GM12875 (cell line): ENCODE measurements at regions not wholly inside any gene's neighbourhood (a gene's known extent, or its start where the extent isn't known, plus 50 kb on each side); places are given as distances from the start of the nearest gene placed in this dataset.

Source experiments
- H3K4me3 ChIP-seq: one replicate; pipeline ENCODE4 v1.5.1; 2011; ENCODE audit warnings: low read depth, low read length, control low read depth
- TF ChIP-seq, protein P1 (sequence below): IDR thresholded peaks from 2 replicates; pipeline ENCODE4 v1.5.1; 2011; ENCODE audit warnings: low read depth, mild to moderate bottlenecking, control low read depth, inconsistent platforms, low read length, moderate library complexity, borderline replicate concordance; ENCODE audit not compliant: insufficient read depth

DNA sequence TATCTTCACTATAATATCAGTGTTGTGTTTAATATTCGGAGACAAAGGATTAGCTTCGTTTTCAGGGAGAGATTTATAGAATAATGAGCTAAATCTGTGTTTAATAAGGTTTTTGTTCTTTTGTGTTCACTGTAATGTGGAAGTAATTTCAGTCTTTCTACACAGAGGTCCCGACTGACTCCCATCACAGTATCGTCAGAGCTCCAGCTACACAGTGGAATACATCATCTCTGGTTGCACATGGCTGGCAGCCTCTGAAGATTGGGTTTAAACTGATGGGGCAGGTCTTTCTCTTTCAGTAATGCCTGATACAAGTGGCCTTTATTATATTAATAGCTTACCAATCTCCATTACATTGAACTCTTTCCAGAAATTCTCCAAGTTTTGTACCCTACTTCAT, 736.7 kb upstream of the RIOK2 start:
- TF ChIP-seq, protein P1, sequence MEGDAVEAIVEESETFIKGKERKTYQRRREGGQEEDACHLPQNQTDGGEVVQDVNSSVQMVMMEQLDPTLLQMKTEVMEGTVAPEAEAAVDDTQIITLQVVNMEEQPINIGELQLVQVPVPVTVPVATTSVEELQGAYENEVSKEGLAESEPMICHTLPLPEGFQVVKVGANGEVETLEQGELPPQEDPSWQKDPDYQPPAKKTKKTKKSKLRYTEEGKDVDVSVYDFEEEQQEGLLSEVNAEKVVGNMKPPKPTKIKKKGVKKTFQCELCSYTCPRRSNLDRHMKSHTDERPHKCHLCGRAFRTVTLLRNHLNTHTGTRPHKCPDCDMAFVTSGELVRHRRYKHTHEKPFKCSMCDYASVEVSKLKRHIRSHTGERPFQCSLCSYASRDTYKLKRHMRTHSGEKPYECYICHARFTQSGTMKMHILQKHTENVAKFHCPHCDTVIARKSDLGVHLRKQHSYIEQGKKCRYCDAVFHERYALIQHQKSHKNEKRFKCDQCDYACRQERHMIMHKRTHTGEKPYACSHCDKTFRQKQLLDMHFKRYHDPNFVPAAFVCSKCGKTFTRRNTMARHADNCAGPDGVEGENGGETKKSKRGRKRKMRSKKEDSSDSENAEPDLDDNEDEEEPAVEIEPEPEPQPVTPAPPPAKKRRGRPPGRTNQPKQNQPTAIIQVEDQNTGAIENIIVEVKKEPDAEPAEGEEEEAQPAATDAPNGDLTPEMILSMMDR, result no peak
- no peak overlapping the region for H3K4me3 ChIP-seq

DNA sequence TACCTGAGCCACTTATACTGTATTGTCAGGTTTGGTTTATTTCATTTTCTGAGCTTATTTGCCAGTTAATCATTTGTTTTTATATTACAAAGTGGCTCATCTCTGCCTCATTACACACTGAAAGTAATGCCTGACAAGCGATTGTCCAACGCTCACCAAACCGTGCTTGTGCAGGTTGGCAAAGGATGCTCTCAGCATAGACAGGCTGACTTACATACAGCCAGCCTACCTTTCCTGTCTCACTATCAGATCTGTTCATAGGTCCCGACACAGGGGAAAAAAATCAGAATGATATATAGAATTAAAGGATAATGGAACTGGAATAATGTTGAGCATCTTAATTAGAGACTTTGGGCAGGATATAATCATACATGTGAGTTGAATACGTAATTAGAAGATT, 739.7 kb upstream of the RIOK2 start:
- TF ChIP-seq, protein P1, result no peak
- no peak overlapping the region for H3K4me3 ChIP-seq

DNA sequence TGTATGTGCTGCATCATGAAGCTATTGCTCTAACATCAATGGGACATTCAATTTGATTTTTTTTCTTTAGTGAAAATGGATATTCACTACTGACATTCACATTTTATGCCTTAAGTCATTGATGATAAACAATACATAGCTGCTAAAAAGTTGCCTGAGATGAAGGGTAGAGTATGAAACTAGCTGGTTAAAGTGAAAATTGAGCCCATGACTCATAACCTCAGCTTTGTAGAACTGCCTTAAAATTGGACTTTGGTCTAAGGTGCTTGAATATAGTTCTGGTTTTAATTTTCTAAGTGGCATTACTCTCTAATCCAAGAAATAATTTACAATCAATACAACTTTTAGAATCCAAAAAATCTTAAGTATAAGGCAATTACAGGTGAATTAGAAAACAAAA, 740.4 kb upstream of the RIOK2 start:
- no peak overlapping the region for H3K4me3 ChIP-seq
- TF ChIP-seq, protein P1, result no peak

DNA sequence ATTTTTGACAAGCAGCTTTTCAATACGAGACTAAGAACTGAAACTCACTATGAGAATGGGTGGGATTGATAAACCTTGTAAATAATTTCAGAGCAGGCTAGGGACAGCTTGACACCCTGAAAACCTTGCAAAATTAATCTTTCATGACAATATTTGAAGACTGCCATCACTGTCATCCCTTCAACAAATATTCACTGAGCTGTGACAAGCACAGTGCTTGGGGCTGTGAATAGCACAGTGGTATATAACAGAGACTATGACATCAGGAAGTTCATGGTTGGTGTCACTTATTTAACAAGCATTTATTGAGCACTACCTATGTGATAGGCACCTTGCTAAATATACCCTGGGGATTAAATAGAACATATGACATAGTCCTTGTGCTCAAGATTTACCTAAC, 741.0 kb upstream of the RIOK2 start:
- no peak overlapping the region for H3K4me3 ChIP-seq
- TF ChIP-seq, protein P1, result no peak

DNA sequence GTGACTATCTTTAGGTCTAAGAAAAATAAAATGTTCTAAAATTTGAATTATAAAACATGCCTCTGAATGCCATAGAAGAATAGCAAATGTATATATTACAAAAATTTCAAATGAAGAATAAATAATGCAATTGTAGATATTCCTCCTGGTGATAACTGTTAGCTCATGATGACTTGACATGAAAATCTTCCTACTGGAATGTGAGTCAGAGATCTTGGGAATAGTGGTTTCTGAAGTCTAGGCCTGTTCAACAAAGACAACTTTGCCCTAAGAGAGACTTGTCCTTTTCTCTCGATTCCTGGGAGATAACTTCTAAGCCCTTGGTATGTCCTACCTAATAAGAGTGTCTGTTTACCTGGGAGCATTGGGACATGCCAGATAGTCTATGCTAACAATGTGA, 746.3 kb upstream of the RIOK2 start:
- TF ChIP-seq, protein P1, result no peak
- H3K4me3 ChIP-seq, result no peak overlapping the region

DNA sequence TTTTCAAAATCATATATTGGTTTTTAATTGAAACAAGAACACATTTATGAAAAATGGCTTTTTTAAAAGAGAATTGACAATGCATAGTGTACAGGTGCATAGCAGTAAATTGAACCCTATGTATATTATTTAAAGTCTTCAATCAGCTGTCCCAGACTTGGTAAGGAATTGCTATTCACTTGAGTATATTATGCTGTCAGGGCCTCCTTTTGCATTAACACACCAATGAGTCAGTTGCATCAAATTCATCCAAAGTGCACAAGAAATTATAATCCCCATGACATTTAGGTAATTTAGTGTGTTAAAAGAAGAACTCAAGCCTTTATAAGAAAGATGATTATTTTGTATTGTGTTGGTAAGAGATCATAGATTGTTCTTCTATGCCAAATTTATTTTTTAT, 748.8 kb upstream of the RIOK2 start:
- TF ChIP-seq, protein P1, result no peak
- H3K4me3 ChIP-seq, result no peak overlapping the region

DNA sequence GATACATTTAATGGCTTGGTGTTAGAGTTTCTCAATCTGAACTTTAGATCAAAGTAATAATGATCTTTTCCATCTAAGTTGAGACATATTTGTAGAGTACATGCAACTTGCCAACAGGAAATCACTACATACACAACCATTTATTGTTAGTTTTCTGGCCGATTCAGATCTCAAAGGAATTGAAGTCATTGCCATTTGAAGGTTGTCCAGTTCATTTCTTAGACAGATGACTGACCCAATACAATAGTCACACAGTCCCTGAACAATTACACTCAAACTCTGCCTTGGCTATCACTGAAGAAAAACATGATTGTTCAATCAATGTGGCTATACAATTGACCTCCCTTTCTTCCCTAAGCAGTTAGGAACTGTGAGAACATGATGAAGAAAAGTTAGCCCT, 753.2 kb upstream of the RIOK2 start:
- no peak overlapping the region for H3K4me3 ChIP-seq
- TF ChIP-seq, protein P1, result no peak
